H9 (cell line): ENCODE measurements at regions not wholly inside any gene's neighbourhood (a gene's known extent, or its start where the extent isn't known, plus 50 kb on each side); places are given as distances from the start of the nearest gene placed in this dataset.

Experiments
- DNase-seq: peaks from one replicate; pipeline ENCODE4 v3.0.0-alpha.2; 2017
- H2AFZ ChIP-seq: one replicate; pipeline ENCODE4 v1.6.1; 2013; ENCODE audit warnings: mild to moderate bottlenecking, low read length, control low read depth, moderate library complexity
- H2AK5ac ChIP-seq: 2 replicates; pipeline ENCODE4 v1.6.1; 2013; ENCODE audit warnings: low read length, control low read depth, mixed read lengths; ENCODE audit not compliant: insufficient read length
- H2BK120ac ChIP-seq: one replicate; pipeline ENCODE4 v1.6.1; 2013; ENCODE audit warnings: low read depth, mild to moderate bottlenecking, low read length, control low read depth, inconsistent platforms; ENCODE audit not compliant: poor library complexity, severe bottlenecking
- H2BK12ac ChIP-seq: 2 replicates; pipeline ENCODE4 v1.6.1; 2013; ENCODE audit warnings: low read length, control low read depth, mixed read lengths, low read depth; ENCODE audit not compliant: insufficient read length
- H2BK15ac ChIP-seq: 2 replicates; pipeline ENCODE4 v1.6.1; 2013; ENCODE audit warnings: low read depth, low read length, control low read depth
- H2BK20ac ChIP-seq: one replicate; pipeline ENCODE4 v1.6.1; 2013; ENCODE audit warnings: low read depth, mild to moderate bottlenecking, low read length, control low read depth, inconsistent platforms; ENCODE audit not compliant: poor library complexity, severe bottlenecking
- H2BK5ac ChIP-seq: 2 replicates; pipeline ENCODE4 v1.6.1; 2013; ENCODE audit warnings: low read length, control low read depth, mixed read lengths; ENCODE audit not compliant: insufficient read length
- H3K14ac ChIP-seq: 2 replicates; pipeline ENCODE4 v1.6.1; 2013; ENCODE audit warnings: low read length, control low read depth; ENCODE audit not compliant: insufficient read depth
- H3K18ac ChIP-seq: 2 replicates; pipeline ENCODE4 v1.6.1; 2013; ENCODE audit warnings: low read depth, mild to moderate bottlenecking, mixed read lengths, low read length, control low read depth; ENCODE audit not compliant: insufficient read length
- H3K23ac ChIP-seq: 2 replicates; pipeline ENCODE4 v1.6.1; 2013; ENCODE audit warnings: low read length, control low read depth, mixed read lengths, low read depth; ENCODE audit not compliant: insufficient read length
- H3K23me2 ChIP-seq: 2 replicates; pipeline ENCODE4 v1.6.1; 2013; ENCODE audit warnings: low read depth, mild to moderate bottlenecking, mixed read lengths, low read length, control low read depth; ENCODE audit not compliant: insufficient read length, poor library complexity, severe bottlenecking
- H3K27ac ChIP-seq: 2 replicates; pipeline ENCODE4 v1.5.1; 2013; ENCODE audit warnings: low read length, control low read depth, mixed read lengths, low read depth; ENCODE audit not compliant: insufficient read length
- H3K27me3 ChIP-seq: 2 replicates; pipeline ENCODE4 v1.6.1; 2013; ENCODE audit warnings: low read length, control low read depth, inconsistent platforms; ENCODE audit not compliant: insufficient read depth
- H3K4ac ChIP-seq: 2 replicates; pipeline ENCODE4 v1.6.1; 2013; ENCODE audit warnings: low read depth, mild to moderate bottlenecking, control low read depth, inconsistent platforms, low read length, moderate library complexity
- H3K4me1 ChIP-seq: 2 replicates; pipeline ENCODE4 v1.6.1; 2013; ENCODE audit warnings: low read length, control low read depth, inconsistent platforms; ENCODE audit not compliant: insufficient read depth
- H3K4me2 ChIP-seq: 2 replicates; pipeline ENCODE4 v1.6.1; 2013; ENCODE audit warnings: low read length, control low read depth, mixed read lengths; ENCODE audit not compliant: insufficient read length, insufficient read depth
- H3K56ac ChIP-seq: 2 replicates; pipeline ENCODE4 v1.6.1; 2013; ENCODE audit warnings: low read depth, mild to moderate bottlenecking, mixed read lengths, low read length, control low read depth; ENCODE audit not compliant: insufficient read length
- H3K79me1 ChIP-seq: 2 replicates; pipeline ENCODE4 v1.6.1; 2013; ENCODE audit warnings: low read depth, mild to moderate bottlenecking, moderate library complexity, low read length, control low read depth, inconsistent platforms; ENCODE audit not compliant: insufficient read depth, poor library complexity, severe bottlenecking
- H3K79me2 ChIP-seq: 2 replicates; pipeline ENCODE4 v1.6.1; 2013; ENCODE audit warnings: low read length, control low read depth, inconsistent platforms; ENCODE audit not compliant: insufficient read depth
- H3K9ac ChIP-seq: 2 replicates; pipeline ENCODE4 v1.6.1; 2013; ENCODE audit warnings: low read length, control low read depth, mixed read lengths; ENCODE audit not compliant: insufficient read length; ENCODE audit errors: extremely low read depth
- H3K9me3 ChIP-seq: one replicate; pipeline ENCODE4 v1.6.1; 2013; ENCODE audit warnings: low read depth, low read length, inconsistent platforms; ENCODE audit not compliant: control insufficient read depth
- H3T11ph ChIP-seq: one replicate; pipeline ENCODE4 v1.6.1; 2013; ENCODE audit warnings: mild to moderate bottlenecking, low read length, control low read depth, inconsistent platforms
- H4K20me1 ChIP-seq: one replicate; pipeline ENCODE4 v1.6.1; 2013; ENCODE audit not compliant: control insufficient read depth, insufficient read length, insufficient read depth
- H4K5ac ChIP-seq: 2 replicates; pipeline ENCODE4 v1.6.1; 2013; ENCODE audit warnings: low read depth, mild to moderate bottlenecking, mixed read lengths, low read length, control low read depth; ENCODE audit not compliant: insufficient read length
- H4K8ac ChIP-seq: replicated peaks from 2 replicates; pipeline ENCODE4 v1.6.1; 2013; ENCODE audit warnings: low read length, control low read depth, mixed read lengths, low read depth; ENCODE audit not compliant: insufficient read length
- H4K91ac ChIP-seq: 2 replicates; pipeline ENCODE4 v1.6.1; 2013; ENCODE audit warnings: low read depth, mild to moderate bottlenecking, moderate library complexity, mixed read lengths, low read length, control low read depth; ENCODE audit not compliant: insufficient read length
- H3K27ac Mint-ChIP-seq, 3 experiments: 2 replicates in 2 of 3; 3 replicates in 1 of 3; pipeline ENCODE4 v1.8.0; 2020 to 2021; ENCODE audit warnings: mixed read lengths in 3 of 3, mild to moderate bottlenecking in 1 of 3, moderate library complexity in 1 of 3
- H3K27me3 Mint-ChIP-seq: 2 replicates; pipeline ENCODE4 v1.8.0; 2021; ENCODE audit warnings: low read depth, mild to moderate bottlenecking, moderate library complexity, mixed read lengths
- H3K36me3 Mint-ChIP-seq, 3 experiments: 2 replicates in 2 of 3; 3 replicates in 1 of 3; pipeline ENCODE4 v1.8.0; 2020 to 2021; ENCODE audit warnings: low read depth in 3 of 3, mixed read lengths in 3 of 3; ENCODE audit not compliant: insufficient read depth in 1 of 3
- H3K4me1 Mint-ChIP-seq, 2 experiments: 2 replicates each; pipeline ENCODE4 v1.8.0; 2020; ENCODE audit warnings: mixed read lengths in 2 of 2
- H3K4me3 Mint-ChIP-seq, 2 experiments: 2 replicates in 1 of 2; 3 replicates in 1 of 2; pipeline ENCODE4 v1.8.0; 2020 to 2021; ENCODE audit warnings: mild to moderate bottlenecking in 2 of 2, mixed read lengths in 2 of 2, moderate library complexity in 1 of 2
- H3K9me3 Mint-ChIP-seq, 2 experiments: 2 replicates in 1 of 2; 3 replicates in 1 of 2; pipeline ENCODE4 v1.8.0; 2020; ENCODE audit warnings: mild to moderate bottlenecking in 2 of 2, mixed read lengths in 2 of 2, moderate library complexity in 1 of 2
- CTCF ChIP-seq: fragments of 200-600 bp; sonication (generic); conservative IDR thresholded peaks from 3 replicates; pipeline ENCODE4 v1.8.0; 2021; ENCODE audit warnings: antibody characterized with exemption, mild to moderate bottlenecking
- WGBS: extraction: QIAGEN DNeasy Blood & Tissue Kit; methylation state at CpG from one replicate; pipeline ENCODE4 v1.1.7; 2013; ENCODE audit warnings: missing lambda C conversion rate, low lambda C conversion rate, mixed read lengths; ENCODE audit not compliant: insufficient read length; ENCODE audit errors: extremely low coverage; 5-methylcytosine and 5-hydroxymethylcytosine counted together

GRCh38 chr2:183630964-183631363 lies 506.7 kb downstream of the NUP35 start:
- no peak overlapping the region for H4K5ac ChIP-seq
- H3K4me2 ChIP-seq: no peak overlapping the region
- Mint-ChIP-seq H3K27me3 (no peaks in the 10 kb centered on the region), H3K4me3 (no peak overlapping the region), H3K27ac (no peak overlapping the region), H3K36me3 (no peaks in the 10 kb centered on the region), H3K9me3 (no peaks in the 10 kb centered on the region), H3K4me1 (no peaks in the 10 kb centered on the region)
- no peak overlapping the region for H3K14ac ChIP-seq
- no peak overlapping the region for H4K8ac ChIP-seq
- H2BK15ac ChIP-seq: no peak overlapping the region
- DNase-seq: no peak
- H2AFZ ChIP-seq: no peak overlapping the region
- no peaks in the 10 kb centered on the region for H3K9me3 ChIP-seq
- whole genome bisulfite sequencing: no CpG with 5 or more reads among the region's 2 CpGs
- H4K91ac ChIP-seq: no peak overlapping the region
- H3K27me3 ChIP-seq: no peaks in the 10 kb centered on the region
- no peak overlapping the region for H2AK5ac ChIP-seq
- H3K79me2 ChIP-seq: no peaks in the 10 kb centered on the region
- H3K27ac ChIP-seq: no peak overlapping the region
- H2BK5ac ChIP-seq: no peak overlapping the region
- no peak overlapping the region for H2BK12ac ChIP-seq
- no peak overlapping the region for H2BK20ac ChIP-seq
- no peak overlapping the region for H3K18ac ChIP-seq
- no peaks in the 10 kb centered on the region for H4K20me1 ChIP-seq
- H3K56ac ChIP-seq: no peak overlapping the region
- no peaks in the 10 kb centered on the region for H3K4me1 ChIP-seq
- H3K9ac ChIP-seq: no peak overlapping the region
- no peak overlapping the region for H2BK120ac ChIP-seq
- TF ChIP-seq CTCF: no peak
- no peak overlapping the region for H3K23ac ChIP-seq
- no peak overlapping the region for H3K4ac ChIP-seq
- no peaks in the 10 kb centered on the region for H3K23me2 ChIP-seq
- no peak overlapping the region for H3T11ph ChIP-seq
- H3K79me1 ChIP-seq: no peaks in the 10 kb centered on the region
